ENCODE measurements at regions not wholly inside any gene's neighbourhood (a gene's known extent, or its start where the extent isn't known, plus 50 kb on each side); places are given as distances from the start of the nearest gene placed in this dataset.

DNA sequence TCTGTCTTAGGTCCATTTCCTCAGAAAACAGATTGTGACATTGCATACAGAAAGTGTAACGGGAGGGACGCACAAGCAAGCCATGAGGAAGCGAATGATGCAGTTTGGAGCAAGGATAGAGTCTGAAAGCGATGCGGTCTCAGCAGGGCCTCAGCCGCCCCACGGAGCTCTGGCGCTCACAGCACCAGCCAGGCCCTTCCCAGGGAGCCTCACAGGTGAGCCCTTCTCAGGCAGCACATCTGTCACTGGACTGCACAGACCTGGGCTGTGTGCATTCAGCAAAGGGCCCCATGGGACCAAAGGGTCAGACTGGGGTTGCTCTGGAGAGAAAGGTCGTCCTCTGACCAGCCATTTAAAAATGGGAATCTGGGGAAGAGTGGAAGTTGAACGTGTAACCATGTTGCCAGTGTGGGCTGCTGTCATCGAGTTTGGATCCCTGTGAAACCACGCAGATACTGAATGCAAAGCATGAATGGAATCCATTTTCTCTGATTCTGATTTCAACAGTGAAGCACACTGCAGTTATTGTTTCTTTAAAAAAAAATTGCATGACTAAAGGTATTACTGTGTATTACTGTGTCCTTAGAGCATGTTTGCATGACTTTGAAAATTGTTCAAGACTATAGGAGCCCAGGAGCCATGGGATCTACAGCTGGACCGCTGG is 350.0 kb upstream of the AKR1E2 start:
- DNase-seq: no peak

DNA sequence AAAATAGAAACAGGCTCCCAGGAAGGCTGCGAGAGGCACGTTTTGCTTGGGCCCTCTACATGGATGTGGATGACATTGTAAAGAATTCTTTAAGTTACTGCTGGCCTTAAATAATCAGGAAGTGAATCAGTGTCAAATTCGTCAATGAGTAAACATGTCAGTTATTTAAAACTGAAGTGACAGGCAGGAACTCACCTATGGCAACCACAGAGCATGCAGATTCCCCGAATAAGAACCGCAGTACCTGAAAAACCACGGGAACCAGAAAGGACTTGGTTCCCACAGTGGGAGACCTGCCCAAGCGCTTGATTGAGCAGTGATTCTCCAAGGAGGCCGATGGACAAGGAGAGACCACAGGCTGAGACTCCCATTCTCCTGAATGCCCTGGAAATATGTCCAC is 351.2 kb upstream of the AKR1E2 start:
- DNase-seq: no peak

- DNase-seq: no peak
Measured at GRCh38 chr10:4473977-4474376, 352.0 kb upstream of the AKR1E2 start.

DNA sequence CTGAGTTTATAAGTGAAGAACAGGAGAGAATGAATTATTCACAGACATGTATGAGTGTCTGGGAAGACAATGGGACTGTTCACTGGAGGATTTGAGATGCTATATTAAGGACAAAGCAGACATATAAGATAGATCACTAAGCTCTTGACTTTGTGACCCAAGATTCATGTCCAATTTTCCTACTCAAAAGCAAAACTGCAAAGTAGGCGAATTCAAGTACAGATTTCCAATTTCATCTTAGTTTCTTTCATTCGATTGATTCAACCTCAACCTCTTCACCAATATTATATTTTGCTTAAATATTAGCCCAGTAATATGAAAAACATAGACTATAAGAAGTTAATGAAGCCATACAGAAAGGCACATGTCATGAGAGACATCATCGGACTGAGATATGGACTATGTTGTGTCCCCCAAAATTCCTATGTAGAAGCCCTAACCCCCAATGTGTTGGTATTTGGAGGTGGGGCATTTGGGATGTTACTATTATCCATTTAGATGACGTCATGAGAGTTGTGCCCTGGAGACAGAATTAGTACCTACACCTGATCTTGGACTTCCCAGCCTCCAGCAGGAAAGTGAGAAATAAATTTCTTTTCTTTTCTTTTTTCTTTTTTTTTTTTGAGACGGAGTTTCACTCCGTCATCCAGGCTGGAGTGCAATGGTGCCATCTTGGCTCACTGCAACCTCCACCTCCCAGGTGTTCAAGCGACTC is 353.7 kb upstream of the AKR1E2 start:
- DNase-seq: no peak

DNA sequence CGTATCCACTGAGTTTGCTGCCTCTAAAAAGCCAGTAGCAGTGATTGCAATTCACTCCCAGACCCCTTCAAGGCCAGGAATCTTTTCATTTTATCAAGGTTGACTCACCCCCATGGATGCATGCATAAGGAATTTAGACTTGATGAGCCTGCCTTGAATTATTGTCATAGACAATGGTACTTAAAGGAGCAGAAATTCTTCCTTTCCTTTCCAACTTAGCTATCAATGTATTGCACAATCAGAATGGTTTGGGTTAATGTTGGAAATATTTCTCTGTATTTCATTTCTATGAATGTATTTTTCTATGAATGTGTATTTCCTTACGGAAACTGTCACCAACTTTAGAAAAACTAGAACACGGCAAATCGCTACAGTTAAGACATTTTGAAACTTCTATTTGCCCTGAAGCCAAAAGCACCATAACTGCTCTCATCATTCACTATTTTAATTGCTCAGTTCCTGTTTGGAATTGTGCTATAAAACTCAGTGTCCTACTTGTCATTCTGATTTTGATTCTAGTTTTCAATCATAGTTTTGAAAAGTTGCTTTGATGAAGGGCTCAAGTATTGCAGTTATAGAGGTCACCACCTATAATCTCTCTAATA is 355.7 kb upstream of the AKR1E2 start:
- DNase-seq: no peak

GRCh38 chr10:4467481-4467880 is 358.5 kb upstream of the AKR1E2 start:
- DNase-seq: no peak

DNA sequence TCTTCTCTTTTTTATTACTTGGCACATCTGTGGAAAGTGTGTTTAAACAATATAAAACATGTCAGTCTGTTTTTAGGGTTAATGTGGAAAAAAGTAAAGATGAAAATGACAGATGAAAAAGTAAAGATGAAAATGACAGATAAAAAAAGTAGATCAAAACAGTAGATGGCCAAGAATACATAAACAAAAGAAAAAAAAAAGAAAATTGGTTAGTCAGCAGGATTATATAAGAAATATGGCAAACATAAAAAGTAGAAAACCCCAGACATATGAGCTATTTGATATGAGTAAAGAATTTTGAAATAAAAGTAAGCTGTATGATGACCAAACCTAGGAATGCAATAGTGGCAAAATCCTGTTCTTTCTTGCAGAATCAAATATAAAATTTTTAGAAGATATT is 365.7 kb upstream of the AKR1E2 start:
- DNase-seq: no peak

DNA sequence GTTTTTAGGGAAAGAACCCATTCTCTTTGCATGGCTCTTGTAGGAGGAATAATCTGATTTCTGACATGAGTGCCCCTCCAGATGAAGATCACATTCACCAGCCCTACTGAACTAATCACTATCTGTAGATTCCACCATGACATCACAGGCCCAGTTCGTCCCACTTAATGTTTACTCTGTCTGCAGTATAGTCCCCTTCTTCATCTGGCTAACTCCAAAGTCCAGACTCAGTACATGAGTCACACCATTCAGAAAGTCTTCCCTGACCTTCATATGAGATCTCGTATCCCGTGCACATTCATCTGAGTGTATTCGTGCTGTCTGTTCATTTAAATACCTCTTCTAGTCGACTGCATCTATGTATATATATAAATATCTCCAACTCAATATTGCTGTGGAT is 366.5 kb upstream of the AKR1E2 start:
- DNase-seq: no peak

DNA sequence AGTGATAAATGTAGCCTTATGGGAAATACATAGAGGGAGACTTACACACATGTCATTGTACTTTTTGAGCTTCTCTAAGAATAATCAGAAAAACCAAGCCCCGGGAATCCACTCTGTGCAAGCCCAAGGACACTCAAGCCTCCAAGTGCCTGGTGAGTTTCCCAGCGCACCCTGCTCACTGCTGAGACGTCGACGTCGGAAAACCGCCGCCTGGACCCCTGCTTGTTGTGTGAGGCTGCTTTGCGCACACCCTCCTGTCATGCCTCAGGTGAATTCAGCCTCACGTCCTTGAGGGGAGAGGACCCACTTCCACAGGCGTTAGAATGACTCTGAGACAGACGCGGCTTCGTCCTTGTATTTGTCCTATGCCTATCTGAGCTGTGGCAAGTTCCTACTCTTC is 368.4 kb upstream of the AKR1E2 start:
- no peak for DNase-seq

DNA sequence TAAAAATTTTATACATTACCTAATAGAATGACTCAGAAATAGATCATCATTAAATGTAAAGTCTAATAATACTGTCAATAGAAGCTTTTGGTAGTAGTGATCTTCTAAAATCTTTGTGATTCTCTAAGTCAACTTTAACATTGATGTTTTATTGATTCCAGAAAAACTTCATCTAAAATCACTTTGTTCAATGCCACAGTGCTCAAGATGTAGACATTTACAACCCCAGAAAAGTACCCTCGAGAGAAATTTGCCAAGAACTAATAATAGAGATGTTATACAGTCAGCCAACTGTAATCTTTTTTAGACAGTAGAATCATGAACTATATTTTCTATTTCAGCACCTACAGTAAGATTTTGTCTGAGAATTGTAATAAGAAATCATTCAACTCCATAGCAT is 369.2 kb upstream of the AKR1E2 start:
- DNase-seq: no peak

DNA sequence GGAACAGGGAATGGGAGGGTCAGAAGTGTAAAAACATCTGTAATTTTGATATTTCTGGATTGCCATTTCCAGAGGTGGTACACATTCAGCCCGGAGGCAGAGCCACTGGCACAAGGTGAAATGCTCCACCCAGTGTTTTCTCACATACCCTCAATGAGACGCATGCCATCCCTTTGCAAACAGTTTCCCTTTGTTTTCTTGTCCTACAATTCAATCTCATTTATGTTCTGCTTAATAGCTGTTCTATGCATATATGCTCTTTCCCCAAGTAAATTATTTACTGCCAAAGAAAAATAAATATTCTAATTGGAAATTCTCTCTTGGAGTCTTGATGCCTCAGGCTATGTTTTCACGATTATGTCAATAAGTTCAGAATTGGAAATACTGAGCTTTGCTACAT is 369.7 kb upstream of the AKR1E2 start:
- DNase-seq: no peak

- no peak for DNase-seq
Measured at GRCh38 chr10:4453950-4454349, 372.1 kb upstream of the AKR1E2 start.

DNA sequence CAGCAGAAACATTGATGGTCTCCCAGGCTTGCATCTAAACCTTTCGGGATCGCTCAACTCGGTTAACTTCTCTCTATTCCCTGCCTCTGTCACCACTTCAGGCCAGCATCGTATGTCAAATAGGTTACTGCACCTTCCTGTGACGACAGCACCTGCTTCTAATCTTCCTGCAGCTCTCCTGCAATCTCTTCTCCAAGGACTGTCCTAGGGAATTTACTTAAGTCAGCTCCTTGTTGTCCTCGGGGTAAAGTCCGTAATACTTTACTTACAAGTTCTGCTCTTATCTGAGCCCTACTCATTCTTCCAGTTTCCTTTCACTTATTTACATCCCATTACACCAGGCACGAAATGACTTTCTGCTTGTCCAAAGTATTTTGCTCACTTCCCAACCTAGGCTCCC is 372.7 kb upstream of the AKR1E2 start:
- DNase-seq: no peak

DNA sequence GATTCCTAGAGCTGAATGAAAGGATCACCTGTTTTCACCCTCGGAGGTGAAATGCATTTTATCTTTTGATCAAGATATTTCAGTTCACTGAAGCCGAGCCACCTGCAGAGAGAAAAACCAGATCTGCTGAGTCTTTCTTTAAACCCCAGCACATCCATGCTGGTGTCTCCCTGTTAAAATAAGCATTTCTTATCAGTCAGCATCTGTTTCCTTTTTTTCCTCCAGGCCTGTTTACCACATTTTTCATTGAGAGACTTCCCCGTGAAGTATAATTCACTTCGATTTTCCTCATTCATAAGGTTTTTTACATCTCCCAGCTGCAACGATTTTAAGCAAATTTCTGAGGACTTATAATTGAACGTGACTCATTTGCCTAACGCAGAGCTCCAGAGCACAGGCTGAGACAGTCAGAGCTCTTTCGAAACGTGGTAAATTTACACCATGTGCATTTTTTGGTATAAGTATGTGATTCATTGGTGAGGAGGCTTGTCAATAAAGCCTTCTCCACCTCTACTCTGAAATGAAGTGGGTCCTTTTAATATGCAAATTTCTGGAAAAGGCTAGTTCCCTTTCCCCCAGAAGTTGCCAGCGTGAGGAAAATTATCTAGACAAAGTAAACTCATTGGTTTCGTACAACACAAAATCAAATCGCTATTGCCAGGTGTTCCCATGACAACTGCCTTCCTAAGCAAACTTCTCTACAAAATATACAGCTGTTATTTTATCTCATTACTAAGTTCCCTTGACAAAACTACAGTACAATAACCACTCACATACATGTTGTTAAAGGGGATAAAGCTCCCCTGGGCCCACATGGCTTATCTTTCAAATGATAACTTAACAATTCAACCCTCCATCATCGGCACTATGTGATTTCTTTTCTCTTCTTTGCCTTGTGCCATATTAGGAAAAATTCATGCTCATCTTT is 374.8 kb upstream of the AKR1E2 start:
- no peak for DNase-seq

- no peak for DNase-seq
Measured at GRCh38 chr10:4450169-4450568, 375.8 kb upstream of the AKR1E2 start.

DNA sequence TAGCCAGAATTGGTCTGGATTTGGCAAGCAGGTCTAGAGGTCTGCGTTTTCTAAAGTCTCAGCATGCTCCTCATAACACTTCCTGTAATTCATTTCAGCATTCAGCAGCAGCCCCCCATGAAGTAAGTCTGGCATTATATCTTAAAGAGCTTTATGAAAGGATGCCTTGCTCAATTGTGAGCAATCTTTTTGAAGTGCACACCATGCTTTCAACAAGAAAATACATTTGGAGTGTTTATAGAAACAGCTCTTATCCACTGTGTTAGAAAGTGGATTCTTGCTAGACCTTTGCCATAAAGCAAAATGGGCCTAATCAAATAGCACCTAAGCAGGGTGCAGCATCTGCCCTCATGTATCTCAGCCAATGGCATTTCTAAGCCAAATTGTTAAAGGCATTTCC is 378.0 kb upstream of the AKR1E2 start:
- no peak for DNase-seq

DNA sequence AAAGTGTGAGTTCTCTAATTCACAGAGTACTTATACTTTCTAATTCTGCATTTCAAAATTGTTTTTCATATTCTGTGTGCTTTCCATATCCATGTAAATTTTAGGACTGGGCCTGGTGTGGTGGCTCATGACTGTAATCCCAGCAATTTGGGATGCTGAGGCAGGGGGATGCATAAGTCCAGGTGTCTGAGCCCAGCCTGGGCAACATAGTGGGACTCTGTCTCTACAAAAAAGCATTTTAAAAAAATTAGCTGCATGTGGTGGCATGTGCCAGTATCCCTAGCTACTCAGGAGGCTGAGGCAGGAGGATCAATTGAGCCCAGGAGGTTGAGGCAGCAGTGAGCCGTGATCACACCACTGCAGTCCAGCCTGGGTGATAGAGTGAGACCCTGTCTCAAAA is 382.6 kb upstream of the AKR1E2 start:
- no peak for DNase-seq

DNA sequence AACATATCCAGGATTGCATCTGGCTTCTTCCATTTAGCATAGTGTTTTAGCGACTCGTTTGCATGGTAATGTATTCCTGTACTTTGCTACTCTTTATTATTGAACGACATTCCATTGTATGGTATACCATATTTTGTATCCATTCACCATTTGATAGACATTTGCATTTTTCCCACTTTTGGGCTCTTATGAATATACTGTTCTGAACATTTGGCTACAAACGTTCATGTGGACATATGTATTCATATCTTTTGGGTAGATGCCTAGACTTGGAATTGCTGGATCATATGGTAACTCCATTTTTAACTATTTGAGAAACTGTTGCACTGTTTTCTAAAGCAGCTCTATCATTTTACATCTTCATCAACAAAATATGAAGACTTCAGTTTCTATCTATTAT is 383.7 kb upstream of the AKR1E2 start:
- DNase-seq: no peak

- DNase-seq: no peak
Measured at GRCh38 chr10:4440260-4440659, 385.7 kb upstream of the AKR1E2 start.

DNA sequence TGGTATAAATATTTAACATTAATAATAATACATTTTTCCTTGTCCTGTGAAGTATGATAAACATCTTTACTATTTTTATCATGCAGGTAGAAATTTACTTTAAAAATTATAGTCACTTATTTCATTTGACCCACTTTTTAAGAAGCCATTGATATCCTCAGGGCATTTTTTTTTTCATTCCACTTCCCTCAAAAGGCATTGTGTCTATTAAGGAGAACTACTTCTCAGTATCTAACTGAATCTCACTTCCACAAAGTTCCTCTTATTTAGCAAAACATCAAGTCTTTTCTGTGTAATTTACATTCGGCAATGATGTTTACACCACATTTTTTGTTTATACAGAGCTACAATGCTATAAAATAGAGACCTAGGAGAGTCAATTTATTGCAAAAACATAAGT is 388.2 kb upstream of the AKR1E2 start:
- no peak for DNase-seq

DNA sequence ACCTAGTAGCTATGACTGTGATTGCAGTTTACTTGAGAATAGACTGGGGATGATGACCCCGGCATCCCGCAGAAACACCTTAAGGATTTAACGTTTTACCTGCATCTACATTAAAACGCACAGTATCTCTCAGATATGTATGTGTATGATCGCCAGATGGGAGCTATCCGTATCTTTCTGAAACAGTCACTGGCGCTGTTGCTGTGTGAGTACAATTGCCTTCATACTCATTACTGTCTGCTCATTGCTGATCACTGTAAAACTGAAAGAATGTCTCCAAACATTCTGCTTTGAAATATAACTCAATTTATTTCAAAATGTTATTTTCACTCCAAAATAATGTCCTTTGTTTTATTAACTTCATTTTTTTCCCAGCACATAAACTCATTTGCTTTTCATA is 388.9 kb upstream of the AKR1E2 start:
- DNase-seq: no peak

GRCh38 chr10:4436103-4436502 is 389.9 kb upstream of the AKR1E2 start:
- DNase-seq: no peak

DNA sequence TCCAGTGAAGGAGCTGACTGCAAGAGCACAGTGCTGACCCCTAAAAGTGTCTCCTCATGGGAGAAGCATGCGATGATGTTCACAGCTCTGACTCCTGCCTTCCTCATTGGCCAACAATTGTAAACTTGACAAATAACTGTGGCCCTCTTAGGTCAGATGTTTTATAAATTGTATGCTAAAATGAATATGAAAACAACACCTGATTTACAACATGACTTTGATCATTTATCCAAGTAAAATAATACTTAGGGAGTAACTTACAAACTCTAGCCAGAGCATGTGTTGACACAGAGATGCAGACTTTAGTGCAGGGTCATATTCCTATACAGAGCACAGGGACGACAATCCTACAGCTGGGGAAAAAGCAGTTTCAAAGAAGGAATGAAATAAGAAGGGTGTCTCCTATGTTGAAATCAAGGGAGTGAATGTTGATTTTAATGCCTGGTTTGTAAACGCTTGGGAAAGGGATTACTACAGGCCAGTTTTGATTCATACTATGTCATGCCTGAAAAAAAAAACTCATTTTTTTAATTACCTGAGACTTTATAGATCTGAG is 391.4 kb upstream of the AKR1E2 start:
- DNase-seq: no peak

Measured in COR-L47 (cell line).